GM18909 (cell line): ENCODE measurements at regions not wholly inside any gene's neighbourhood (a gene's known extent, or its start where the extent isn't known, plus 50 kb on each side); places are given as distances from the start of the nearest gene placed in this dataset.

Source experiments
- ATAC-seq: cut with Tn5 transposase; IDR thresholded peaks from one replicate; pipeline ENCODE4 v1.9.1; 2021; ENCODE audit warnings: mild to moderate bottlenecking; ENCODE audit not compliant: unreplicated experiment, poor library complexity

DNA sequence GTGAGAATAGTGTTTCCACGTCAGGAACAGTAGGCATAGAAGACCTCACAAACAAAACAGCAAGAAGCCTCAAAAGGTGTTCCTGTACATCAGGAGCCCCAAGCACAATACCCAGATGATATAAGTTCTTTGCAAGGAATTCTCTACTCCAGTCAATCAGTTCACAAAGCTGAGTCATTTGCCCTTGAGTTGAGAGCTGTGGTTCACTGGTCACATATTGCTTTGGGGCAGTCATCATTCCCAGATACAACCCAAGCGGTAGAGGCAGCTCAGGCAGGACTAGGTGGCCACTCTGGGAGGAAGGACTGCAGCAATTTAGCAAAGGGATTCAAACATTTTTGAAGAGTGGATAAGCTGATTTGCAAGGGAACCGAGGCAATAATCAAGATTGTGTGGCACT is 551.5 kb upstream of the ZFP42 start:
- no peak for ATAC-seq

DNA sequence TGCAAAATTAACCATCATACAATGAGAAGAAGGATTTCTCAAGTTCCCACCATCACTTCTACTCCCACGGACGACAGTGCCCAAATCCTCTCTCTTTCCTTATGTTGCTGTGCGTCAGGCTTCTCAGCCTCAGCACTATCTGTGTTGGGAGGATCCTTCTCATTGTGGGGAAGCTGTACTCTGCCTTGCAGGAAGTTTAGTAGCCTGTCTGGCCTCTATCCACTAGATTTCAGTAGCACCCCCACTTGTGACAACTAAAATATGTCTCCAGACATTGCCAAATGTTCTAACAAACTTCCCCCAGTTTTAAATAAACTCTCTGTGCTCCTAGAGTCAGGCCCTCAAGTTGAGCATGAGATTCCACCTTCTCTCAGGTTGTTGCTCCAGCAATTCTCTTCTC is 545.9 kb upstream of the ZFP42 start:
- no peak for ATAC-seq

DNA sequence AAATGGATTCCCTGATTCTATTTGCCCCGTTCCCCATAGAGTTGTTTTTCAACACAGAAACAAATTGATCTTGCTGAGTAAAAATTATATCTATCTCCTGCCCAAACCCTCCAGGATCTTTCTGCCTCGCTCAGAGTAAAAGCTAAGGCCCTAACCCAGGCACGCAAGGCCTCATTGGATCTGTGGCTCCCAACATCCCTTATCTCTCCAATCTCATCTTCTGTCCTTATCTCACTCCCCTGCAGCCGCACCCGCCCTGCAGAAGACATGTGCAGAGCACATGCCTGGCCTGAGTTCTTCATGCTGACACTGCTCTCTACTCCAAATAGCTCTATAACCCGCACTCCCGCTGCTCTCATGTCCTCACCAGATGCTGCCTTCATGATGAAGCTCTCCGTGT is 543.8 kb upstream of the ZFP42 start:
- no peak for ATAC-seq

DNA sequence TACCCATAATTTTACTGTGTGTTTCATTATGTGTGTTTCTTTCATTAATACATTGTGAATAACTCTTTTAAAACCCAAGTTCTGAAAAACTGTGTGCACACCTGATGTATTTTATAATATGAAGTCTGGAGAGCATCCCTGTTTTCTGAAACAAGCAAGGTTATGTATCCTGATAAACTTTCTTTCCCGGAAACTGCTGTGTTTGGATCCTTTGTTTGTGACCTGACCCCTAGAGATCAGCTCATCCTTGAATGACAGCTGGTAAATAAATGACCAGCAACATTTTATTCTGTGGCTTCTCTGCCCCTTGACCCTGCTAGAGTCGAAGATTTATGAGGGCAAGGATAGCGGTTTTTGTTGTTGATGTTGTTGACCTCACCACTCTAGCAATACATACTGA is 535.6 kb upstream of the ZFP42 start:
- ATAC-seq, result no peak

DNA sequence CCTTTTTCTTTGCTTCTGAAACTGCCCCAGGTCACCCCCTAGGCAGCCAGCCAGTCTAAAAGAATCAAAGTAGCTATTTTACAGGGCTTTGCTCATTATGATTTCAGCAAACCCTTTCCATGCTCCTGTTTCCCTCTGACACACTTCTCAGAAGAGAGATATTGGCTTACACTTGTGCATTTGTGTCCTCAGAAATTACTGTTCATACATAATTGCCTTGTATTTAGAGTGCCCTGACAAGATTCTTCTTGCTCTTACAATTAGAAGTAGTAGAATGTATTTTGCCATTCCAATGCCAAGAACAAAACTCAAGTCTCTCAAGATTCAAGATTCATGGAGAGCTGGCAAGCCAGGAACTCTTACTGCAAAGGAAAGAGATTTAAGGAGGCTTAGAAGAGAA is 531.0 kb upstream of the ZFP42 start:
- ATAC-seq, result no peak

DNA sequence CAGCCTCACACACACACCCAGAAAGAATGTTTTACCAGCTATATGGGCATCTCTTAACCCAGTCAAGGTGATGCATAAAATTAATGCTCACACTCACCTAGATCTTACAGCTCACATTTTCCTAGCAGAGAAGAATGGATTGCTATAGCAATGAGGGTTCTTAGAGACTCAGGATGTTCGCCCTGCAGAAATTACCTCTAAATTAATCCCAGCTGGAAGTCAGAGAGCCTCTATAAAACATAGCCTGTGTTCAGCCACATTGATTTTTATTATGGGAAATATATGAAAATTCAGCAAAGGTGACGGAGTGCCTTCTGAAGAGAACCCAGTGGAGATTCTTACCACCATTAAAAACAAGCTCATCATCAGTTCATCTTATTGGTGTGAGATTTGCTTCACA is 528.3 kb upstream of the ZFP42 start:
- ATAC-seq, result no peak

DNA sequence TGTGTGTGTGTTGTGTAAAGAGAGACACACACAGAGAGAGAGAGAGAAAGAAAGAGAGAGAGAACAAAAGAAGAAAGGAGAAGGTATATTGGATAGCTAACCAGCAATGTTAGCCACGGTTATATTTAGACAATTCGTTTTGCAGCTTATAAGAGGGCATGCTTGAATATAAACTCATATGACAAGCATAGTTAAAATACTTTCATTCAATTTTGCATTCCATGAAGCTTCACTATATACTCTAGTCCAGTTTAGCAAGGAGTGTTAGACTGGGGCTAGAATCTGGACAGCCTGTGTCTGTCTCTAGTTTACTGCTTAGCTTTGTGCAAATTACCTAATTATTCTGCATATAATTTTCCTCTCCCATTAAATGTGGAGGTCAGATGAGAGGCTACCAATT is 525.9 kb upstream of the ZFP42 start:
- ATAC-seq, result no peak

DNA sequence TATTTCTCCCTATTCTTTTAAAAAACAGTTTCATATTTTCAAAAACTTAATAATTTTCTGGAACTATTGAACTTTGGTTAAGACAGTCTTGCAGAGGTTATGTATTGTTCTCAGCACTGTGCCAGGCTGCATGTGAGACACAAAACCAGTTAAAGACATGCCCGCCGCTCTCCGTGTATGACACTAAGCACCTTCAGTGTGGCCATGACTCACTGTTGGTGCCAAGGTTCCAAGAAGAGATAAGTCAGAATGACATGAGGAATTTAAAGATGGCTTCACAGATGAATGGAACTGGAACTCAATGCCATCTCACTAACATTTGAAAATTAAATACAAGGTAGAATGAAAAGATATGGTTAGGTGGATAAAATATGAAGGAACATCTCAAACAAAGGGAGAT is 525.5 kb upstream of the ZFP42 start:
- no peak for ATAC-seq

DNA sequence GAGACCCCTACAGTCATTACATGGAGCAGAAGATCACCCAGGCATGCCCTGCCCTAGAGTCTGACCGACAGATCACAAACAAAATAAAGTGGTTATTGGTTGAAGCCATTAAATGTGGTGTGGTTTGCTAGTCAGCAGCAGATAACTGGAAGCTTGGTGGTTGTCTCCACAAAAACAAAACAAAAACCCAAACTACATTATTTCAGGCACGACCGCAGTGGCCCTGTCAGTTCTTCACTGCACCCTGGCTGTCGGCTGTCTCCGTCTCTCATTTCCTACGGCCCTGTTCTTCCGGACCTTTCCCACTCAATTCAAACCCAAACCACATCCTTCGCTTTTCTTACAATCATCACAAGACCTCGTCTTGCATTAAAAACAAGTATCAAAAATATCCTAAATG is 521.3 kb upstream of the ZFP42 start:
- no peak for ATAC-seq

DNA sequence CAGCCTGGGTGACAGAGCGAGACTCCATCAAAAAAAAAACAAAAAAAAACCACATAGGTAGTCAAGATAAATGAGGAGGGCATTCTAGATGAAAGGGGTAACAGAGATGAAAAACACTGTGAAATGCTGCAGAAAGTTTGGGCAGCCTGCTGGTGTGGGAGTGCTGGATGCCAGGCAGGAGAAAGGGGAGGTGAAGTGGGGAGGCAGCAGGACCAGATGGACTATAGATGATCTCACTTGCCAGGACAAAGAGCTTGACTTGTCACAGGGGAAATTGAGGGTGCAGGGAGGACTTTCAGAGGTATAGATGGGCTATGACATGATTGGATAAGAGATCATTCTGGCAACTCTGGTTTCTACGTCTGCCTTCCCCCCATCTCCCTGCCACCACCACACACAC is 519.7 kb upstream of the ZFP42 start:
- ATAC-seq, result no peak

DNA sequence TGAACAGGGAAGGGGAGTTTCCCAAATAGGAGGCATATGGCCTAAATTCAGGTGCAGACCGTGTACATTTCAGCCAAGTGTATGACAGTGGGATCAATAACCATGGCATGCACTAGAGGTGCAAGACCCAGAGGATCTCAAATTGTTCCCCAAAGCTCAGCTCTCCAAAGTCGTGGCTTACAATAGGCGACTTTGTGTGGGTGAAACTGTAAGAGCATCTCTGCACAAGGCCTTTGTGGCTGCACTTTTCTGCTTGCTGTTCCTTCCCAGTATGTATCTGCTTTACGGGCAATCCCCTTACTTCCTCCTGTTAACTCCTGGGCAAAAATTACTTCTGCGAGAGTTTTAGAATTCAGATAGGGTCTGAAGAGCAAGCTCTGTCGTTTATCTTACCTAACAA is 518.3 kb upstream of the ZFP42 start:
- ATAC-seq, result no peak

DNA sequence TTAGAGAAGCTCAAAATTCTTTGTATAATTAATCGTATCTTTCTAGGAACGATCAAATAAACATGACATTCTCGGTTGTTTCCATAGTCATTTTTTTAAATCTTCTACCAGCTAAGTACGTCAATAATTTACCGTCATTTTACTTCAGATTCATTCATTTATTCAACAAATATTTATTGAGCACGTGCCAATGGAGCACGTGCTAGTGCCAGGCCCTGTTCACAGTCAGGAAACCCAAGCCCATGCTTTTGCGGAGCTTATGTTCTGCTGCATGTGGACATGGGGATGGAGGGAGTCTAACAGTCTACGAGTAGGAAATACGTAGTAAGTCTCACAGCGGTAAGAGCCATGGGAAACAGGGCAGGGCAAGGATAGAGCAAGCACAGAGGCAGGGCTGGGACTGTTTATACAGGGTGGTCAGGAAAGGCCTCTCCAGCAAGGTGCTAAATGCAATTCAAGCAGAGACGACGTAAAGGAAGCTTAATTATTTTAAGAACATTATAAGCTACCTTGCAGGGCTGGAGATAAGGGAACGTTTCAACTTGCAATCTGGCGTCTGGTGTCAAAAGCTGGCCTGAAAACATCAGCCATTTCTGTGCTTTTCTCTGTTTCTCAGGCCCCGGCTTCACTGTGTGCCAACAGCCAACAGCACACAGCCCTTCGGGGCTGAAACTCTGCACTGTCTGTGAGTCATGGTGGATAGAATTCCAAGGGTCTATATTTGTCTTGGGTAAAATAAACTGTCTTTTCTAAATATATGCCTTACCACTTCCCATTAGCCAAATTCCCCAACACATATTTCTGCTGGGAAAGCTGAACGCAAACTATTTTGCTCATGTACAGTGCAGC is 517.1 kb upstream of the ZFP42 start:
- ATAC-seq, result no peak

DNA sequence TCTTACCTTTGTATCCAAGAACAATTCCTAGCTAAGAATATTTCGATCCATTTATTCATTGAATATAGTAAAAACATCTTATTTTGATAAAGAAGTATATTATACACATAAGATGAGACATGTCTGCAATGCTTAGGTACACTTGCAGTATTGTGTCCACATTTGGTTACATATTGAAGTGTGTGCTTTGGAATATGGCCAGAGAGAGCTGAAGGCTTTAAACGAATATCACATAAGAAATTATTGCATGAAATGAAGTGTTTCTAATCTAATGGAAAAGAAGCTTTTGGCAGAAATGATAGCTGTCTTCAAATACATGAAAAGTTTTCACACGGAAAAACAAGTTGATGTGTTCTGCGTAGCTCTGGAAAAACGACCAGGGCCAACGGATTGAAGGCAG is 516.1 kb upstream of the ZFP42 start:
- no peak for ATAC-seq

DNA sequence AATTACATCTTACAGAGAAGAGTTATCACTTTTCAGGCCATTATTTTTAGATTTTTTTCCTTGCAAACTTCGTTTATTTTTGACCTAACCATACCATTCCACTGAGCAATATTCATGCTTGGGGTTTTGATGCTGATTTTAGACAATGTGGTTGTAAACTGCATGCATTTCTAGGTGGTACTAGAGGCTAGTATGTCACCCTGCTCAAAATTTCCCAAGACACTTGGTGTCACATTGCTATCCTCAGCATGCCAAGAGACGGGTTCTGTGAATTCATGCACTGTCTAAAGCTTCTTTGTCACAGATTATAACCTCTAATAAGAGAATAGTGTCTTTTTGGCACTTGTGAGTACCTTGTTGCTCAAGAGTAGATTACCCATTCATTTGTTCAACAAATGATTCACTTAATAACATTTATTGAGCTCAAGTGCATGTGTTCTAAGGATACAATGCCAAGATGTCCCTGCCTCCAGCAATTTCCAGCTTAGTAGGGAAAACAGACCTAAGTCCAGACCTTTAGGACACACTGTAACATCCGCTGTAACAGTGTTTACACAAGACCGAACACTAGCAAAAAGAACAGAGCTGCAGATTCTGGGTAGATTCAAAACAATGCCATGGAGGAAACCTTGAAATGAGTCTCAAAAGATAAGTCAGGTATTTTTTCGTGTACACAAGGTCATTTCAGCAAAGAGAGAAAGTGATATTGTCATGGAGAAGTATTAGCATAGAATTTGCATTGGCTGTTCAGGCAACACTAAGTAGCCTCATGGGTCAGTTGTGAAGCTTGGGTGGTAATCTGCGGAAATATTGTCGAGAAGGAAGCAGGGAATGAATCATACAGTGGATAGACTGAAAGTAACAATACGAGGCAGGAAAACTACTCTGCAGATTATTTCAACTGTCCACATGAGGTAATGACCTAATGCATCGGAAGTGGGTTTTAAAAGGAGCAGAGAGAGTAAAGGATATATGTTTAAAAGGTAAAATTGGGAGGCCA is 515.1 kb upstream of the ZFP42 start:
- ATAC-seq, result no peak

DNA sequence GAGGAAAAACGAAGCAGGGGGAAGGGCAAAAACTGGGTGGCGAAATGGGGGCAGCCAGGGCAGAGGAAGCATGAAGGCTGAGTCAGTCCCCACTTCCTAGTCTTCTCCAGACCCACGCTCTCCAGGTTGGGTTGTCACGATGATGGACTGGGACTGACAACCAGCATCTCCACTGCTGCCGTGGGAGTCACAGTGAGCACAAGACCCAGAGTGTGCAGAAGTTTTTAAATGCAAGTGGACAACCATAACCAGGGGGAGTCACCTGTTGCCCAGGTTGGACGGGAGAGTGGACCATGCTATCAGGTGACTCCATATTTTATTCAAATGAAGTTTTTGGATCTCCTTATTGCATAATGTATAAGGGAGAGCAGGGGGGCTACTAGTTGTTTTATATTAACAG is 511.4 kb upstream of the ZFP42 start:
- ATAC-seq, result no peak

DNA sequence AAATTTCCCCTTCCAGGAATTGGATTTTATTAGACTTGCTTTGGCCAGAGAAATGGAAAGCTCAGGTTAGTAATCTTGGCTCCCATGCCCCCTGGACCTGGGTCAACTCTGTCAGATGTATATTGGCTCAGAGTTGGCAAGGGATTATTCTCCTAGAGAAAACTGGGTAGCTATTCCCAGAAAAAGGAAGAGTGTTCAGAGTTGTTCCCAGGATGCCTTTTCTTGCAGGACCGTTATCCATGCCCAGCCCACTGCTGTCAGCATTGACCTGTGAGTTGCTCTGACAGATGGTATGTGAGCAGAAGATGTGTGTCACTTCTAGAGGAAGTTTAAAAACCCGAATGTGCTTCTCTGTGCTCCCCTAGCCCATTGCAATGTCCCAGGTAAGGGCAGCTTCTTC is 509.9 kb upstream of the ZFP42 start:
- no peak for ATAC-seq

DNA sequence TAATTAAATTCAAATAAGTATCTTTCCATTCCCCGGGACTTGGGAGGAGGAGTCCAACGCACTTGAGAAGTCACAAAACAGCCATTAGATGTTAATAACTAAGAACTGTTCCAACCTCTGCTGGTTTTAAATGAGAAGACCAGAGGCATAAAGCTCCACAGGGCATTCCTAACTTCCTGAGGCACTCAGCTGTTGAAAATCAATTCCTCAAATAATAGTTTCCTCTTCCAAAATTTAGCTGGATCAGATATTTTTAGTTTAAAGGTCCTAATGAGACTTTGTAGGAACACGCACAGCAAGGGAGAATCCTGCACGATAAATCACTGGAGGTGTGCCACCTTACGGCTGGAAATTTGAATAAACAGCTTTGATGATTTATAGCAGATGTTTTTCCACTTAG is 504.3 kb upstream of the ZFP42 start:
- no peak for ATAC-seq

DNA sequence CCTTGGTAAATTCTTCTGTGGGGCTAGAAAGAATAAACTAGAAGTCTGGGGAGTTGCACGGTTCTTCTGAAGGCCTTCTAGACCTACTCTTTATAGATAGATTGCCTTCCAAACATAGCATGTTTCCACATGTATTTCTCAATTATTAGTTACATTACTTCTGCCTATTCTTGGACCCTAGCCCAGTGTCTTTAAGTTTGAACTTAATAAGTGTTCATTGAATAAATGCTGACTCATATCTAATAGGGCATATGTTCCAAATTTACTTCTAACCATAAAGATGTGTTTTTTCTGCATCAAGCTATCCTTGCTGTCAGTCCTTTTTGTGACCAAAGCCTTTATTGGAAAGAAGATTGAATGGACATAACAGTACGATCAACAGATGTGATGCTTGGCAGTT is 503.6 kb upstream of the ZFP42 start:
- ATAC-seq, result no peak

DNA sequence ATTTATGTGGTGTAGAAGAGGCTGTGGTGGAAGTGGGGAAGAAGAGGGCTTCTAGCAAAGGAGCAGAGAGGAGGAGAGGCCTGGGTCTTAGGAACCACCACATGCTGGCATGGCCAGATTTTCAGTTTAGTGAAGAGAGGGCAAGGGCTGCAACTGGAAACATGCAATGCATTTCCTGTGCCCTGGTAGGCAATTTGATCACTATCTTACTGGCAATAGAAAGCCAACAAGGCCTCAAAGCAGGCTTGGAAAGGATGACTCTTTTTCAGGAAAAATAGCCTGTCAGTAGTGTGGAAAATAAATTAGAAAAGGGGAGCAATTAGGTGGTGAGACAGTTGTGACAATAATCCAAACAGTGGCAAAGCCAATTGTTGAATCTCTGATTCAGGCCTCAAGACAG is 501.9 kb upstream of the ZFP42 start:
- no peak for ATAC-seq

DNA sequence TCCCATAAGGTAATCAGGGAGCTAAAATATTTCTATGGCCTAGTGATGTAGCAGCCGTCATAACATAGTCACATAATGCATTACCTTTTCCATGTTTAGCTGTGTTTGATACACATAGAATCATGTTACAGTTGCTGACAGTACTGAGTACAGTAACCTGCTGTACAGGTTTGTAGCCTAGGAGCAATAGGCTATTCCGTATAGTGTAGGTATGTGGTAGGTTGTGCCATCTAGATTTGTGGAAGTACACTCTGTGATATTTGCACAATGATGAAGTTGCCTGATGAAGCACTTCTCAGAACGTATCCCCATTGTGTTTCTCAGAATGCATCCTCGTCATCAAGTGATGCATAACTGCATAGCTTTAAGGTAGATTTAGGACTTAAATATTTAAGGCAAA is 495.6 kb upstream of the ZFP42 start:
- ATAC-seq, result no peak

DNA sequence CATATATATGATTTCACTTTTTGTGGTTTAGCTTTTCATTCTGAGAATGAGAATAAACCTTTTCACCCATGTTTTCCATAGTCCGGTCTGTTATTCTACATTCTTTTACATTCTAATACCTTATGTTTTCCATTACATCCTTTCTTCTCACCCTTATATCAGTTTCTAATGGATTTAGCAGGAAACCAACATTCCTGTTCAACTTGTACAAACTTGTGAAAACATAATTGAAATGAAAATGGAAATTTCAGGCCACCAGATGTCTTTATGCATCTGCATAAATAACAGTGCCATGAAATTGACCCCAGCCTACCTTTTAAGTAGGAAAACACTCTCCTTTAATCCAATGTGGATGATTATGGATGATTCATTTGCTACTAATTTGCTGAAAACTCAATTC is 494.8 kb upstream of the ZFP42 start:
- no peak for ATAC-seq
